GM21390 (cell line): ENCODE measurements at regions not wholly inside any gene's neighbourhood (a gene's known extent, or its start where the extent isn't known, plus 50 kb on each side); places are given as distances from the start of the nearest gene placed in this dataset.
"Not testable (repeated sequence)": the region's sequence is repeated elsewhere in the genome, so short reads cannot be mapped to it uniquely, and the experiment has no call there.

Experiments
- ATAC-seq: cut with Tn5 transposase; IDR thresholded peaks from one replicate; pipeline ENCODE4 v1.9.1; 2021; ENCODE audit not compliant: unreplicated experiment

- ATAC-seq: no peak
These were observed 253.0 kb upstream of the ERBB4 start for GRCh38 chr2:212791569-212791968.

- ATAC-seq: not testable (repeated sequence)
These were observed 247.5 kb upstream of the ERBB4 start for GRCh38 chr2:212786088-212786487.

DNA sequence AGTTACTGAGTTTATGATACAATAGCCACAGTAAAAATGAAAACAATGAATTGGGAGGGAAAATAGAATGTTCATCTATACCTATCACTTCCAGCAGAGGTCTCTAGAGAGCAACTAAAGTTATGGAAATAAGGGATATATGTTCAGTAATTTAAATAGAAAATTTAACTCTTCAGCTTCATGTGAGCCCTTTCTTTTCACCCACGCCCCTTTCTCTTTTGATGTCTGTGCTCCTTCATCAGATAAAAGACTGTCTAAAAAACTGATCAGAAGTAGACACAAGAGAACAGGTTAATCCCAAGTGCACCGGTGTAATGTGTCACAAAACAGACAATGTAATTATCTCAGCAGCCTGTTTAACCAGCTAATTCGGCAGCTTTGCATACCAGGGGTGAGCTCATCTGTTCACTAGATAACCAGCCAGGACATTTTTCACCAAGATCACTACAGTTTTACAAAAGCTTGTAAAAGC is 238.5 kb upstream of the ERBB4 start:
- ATAC-seq: peak; percentile 62

DNA sequence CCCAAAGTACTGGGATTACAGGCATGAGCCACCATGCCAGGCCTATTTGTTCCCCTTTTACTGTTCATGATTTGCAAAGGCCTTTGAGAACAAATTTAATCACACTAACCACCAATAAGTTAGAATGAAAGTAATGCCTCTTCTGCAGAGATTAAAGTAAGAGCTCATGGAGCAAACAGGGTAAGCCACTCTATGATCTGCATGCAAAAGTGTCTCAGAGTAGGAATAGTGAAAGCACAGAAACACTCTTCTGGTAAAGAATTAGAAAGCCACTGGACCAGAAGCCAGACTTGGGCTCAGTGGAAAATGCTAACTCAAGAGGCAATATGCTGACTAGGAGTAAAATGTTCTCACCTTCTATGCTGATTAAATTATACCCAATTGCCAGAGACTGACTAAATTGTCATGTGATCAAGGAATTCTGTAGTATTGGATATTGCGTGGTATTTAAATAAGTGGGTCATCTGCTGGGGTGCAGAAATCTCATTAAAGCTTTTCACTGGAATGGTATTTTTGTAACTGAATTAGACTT is 235.3 kb upstream of the ERBB4 start:
- ATAC-seq: peak; percentile 45

GRCh38 chr2:212770240-212770639 is 231.6 kb upstream of the ERBB4 start:
- ATAC-seq: no peak

DNA sequence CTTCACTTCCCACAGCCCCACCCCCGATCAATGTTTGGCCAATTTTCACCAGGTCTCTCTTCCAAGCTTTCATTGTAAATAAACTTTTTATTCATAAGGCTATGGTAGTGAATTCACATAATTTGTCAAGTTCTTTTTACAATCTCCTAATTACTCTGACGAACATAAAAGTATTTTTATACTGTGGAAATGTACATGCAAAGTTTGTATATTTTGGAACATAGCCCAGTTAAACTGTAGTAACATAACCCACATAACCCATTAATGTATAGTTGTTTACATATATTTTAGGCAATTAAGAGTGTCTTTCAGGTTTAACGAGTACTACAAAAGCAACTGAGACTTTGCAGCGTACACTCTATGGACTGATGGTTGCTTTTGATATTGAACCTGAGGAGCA is 228.3 kb upstream of the ERBB4 start:
- no peak for ATAC-seq

- no peak for ATAC-seq
These were observed 214.2 kb upstream of the ERBB4 start for GRCh38 chr2:212752730-212753351.

DNA sequence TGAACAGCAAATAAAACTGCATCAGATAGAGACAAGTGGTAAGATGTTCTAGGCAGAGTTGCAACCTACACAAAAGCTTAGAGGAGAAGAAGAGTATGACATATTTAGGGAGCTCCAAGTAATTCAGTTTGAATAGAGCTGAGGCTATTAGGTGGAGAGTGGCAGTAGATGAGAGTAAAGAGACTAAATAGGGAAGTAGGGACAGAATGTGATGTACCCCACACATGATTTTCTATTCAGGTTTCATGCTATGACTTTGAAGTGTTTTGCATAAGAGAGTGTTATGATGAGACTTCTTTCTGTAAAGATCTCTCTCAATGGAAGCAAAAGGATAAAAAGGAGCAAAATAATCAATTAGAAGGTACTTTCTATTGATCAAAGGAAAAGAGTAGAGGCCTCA is 206.8 kb upstream of the ERBB4 start:
- peak; percentile 91 for ATAC-seq

GRCh38 chr2:212737392-212738172 is 199.0 kb upstream of the ERBB4 start:
- no peak for ATAC-seq

GRCh38 chr2:212736385-212736726 is 197.8 kb upstream of the ERBB4 start:
- ATAC-seq: no peak

DNA sequence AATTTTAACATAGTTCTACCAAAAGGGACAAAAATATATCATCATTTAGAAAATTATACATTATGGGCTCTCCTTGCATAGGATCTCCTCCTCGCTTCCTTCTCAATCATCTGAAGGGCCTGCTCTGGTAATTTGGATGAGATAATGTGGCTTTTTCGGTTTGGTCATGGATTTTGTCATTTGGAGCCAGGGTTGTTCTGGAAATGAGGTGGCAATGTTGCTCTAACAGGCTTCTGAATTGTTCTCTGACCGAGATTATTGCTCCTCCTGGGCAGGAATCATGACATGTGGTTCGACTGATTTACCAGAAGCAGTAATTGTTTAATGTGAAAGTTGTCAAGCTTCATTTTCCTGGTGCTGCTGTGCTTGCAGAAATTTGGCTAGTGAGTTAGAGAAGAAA is 194.7 kb upstream of the ERBB4 start:
- no peak for ATAC-seq

- no peak for ATAC-seq
These were observed 194.3 kb upstream of the ERBB4 start for GRCh38 chr2:212732860-212733259.

GRCh38 chr2:212730994-212731393 is 192.4 kb upstream of the ERBB4 start:
- peak; percentile 78 for ATAC-seq

GRCh38 chr2:212728717-212729116 is 190.1 kb upstream of the ERBB4 start:
- ATAC-seq: no peak

DNA sequence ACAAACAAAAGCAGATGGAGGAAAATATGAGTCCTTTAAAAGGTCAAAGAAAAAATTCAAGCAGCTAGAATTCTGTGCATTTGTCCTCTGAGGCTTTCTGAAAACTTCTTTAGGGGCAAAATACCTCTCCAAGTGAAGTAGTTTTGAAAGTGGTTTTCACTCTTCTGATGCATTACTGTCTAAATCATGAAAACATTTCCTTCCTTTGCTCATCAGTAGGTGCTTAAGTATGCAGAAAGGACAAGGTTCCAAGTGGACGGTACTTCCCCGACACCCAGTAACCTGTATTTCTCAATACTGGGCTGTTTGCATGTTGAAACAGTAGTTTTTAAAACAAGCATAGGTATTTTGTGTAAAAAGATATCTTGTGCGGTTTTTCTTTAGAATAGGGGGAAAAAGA is 189.1 kb upstream of the ERBB4 start:
- ATAC-seq: peak; percentile 43

DNA sequence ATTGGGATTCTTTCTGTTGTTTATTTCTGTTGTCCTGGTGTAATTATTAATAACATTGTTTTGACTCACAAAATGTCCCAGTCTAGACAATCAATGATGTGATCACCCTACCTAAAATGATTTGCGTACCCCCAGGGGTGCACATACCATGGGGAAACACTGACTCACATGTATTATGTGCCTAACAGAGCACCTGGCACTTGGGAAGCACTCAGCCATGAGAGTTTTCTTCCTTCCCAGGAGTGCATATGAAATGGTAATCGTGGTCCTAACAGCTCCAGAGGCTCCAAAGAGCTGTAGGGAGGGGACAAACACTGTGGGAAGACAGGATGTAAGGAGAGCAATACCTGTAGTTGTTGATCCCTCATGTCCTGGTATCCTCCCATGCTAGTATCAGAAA is 187.8 kb upstream of the ERBB4 start:
- ATAC-seq: no peak

- ATAC-seq: no peak
These were observed 186.6 kb upstream of the ERBB4 start for GRCh38 chr2:212725180-212725579.

GRCh38 chr2:212723226-212723625 is 184.6 kb upstream of the ERBB4 start:
- no peak for ATAC-seq

- ATAC-seq: no peak
These were observed 183.4 kb upstream of the ERBB4 start for GRCh38 chr2:212722046-212722445.

DNA sequence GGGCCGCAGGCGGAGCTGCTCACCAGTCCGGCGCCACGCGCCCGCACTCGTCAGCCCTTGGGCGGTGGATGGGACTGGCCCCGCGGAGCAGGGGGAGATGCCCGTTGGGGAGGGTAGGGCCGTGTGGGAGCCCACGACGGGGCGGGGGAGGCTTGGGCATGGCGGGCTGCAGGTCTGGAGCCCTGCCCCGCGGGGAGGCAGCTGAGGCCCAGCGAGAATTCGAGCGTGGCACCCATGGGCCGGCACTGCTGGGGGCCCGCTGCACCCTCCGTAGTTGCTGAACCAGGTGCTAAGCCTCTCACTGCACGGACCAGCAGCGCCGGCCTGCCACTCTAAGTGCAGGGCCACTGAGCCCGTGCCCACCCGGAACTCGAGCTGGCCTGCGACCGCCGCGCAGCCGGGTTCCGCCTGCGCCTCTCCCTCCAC is 182.4 kb upstream of the ERBB4 start:
- no peak for ATAC-seq

GRCh38 chr2:212715411-212715810 is 176.8 kb upstream of the ERBB4 start:
- ATAC-seq: not testable (repeated sequence)

DNA sequence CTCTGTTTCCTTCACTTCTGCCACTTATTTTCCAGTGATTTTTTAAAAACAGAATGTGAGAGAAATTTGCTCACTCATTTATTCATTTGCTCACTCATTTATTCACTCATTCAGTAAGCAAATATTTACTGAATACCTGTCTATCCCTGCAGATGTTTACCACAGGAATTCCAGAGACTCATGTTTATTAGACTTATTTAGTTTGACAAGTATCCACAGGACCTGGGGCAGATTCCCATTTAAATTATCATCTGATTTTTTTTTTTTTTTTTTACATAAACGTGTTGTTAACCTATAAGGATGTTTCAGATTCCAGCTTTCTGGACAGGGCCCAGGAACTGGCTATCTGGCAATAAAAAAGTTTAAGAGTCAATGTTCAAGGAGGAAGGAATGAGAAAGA is 175.1 kb upstream of the ERBB4 start:
- ATAC-seq: no peak
